Embryonic facial prominence (tissue), 1 donor: ENCODE measurements at regions not wholly inside any gene's neighbourhood (a gene's known extent, or its start where the extent isn't known, plus 50 kb on each side); places are given as distances from the start of the nearest gene placed in this dataset.
"Not testable (repeated sequence)": the region's sequence is repeated elsewhere in the genome, so short reads cannot be mapped to it uniquely, and the experiment has no call there.

Experiments
- DNase-seq: peaks from one replicate; pipeline ENCODE4 v3.0.0-alpha.2; 2016; ENCODE audit errors: extremely low spot score

GRCh38 chr3:153972862-153973261, 148.3 kb upstream of the ARHGEF26 start:
- DNase-seq = no peak

GRCh38 chr3:153973722-153974265, 147.4 kb upstream of the ARHGEF26 start:
- DNase-seq = no peak

GRCh38 chr3:153974614-153975013, 146.6 kb upstream of the ARHGEF26 start:
- no peak for DNase-seq

GRCh38 chr3:153976891-153977554, 144.2 kb upstream of the ARHGEF26 start:
- no peak for DNase-seq

- DNase-seq = no peak
Observed at GRCh38 chr3:153978006-153978405, 143.2 kb upstream of the ARHGEF26 start.

GRCh38 chr3:153979418-153980251, 141.6 kb upstream of the ARHGEF26 start:
- DNase-seq = no peak

GRCh38 chr3:153980252-153980590, 141.0 kb upstream of the ARHGEF26 start:
- no peak for DNase-seq

- DNase-seq = not testable (repeated sequence)
Observed at GRCh38 chr3:153997364-153997763, 123.8 kb upstream of the ARHGEF26 start.

GRCh38 chr3:154003649-154004048, 117.5 kb upstream of the ARHGEF26 start:
- DNase-seq = no peak

- DNase-seq = no peak
Observed at GRCh38 chr3:154011036-154011435, 110.2 kb upstream of the ARHGEF26 start.

GRCh38 chr3:154013736-154014135, 107.5 kb upstream of the ARHGEF26 start:
- DNase-seq = no peak

GRCh38 chr3:154015307-154015706, 105.9 kb upstream of the ARHGEF26 start:
- DNase-seq = no peak

GRCh38 chr3:154018100-154018696, 103.0 kb upstream of the ARHGEF26 start:
- DNase-seq = no peak

GRCh38 chr3:154022606-154023005, 98.6 kb upstream of the ARHGEF26 start:
- no peak for DNase-seq

GRCh38 chr3:154023148-154023547, 98.0 kb upstream of the ARHGEF26 start:
- no peak for DNase-seq

GRCh38 chr3:154025007-154025406, 96.2 kb upstream of the ARHGEF26 start:
- DNase-seq = no peak

GRCh38 chr3:154029926-154030325, 91.3 kb upstream of the ARHGEF26 start:
- DNase-seq = no peak

- DNase-seq = no peak
Observed at GRCh38 chr3:154034797-154035330, 86.3 kb upstream of the ARHGEF26 start.

GRCh38 chr3:154040283-154040682, 80.9 kb upstream of the ARHGEF26 start:
- no peak for DNase-seq

- DNase-seq = no peak
Observed at GRCh38 chr3:154044671-154045070, 76.5 kb upstream of the ARHGEF26 start.

- DNase-seq = no peak
Observed at GRCh38 chr3:154050216-154050615, 71.0 kb upstream of the ARHGEF26 start.

- no peak for DNase-seq
Observed at GRCh38 chr3:154050766-154051165, 70.4 kb upstream of the ARHGEF26 start.
